Endodermal cell (in vitro differentiated cells): ENCODE measurements at regions not wholly inside any gene's neighbourhood (a gene's known extent, or its start where the extent isn't known, plus 50 kb on each side); places are given as distances from the start of the nearest gene placed in this dataset.

Experiments used
- DNase-seq: peaks from one replicate; pipeline ENCODE4 v3.0.0-alpha.2; 2017
- H3K27ac ChIP-seq: 2 replicates; pipeline ENCODE4 v1.5.1; 2013; ENCODE audit warnings: mild to moderate bottlenecking, low read depth, low read length, moderate library complexity
- H3K27me3 ChIP-seq: 2 replicates; pipeline ENCODE4 v1.6.1; 2013; ENCODE audit warnings: mild to moderate bottlenecking, low read length, moderate library complexity; ENCODE audit not compliant: insufficient read depth, control insufficient read depth, poor library complexity, severe bottlenecking
- H3K36me3 ChIP-seq: 2 replicates; pipeline ENCODE4 v1.7.0; 2013; ENCODE audit warnings: mild to moderate bottlenecking, low read length, moderate library complexity; ENCODE audit not compliant: control insufficient read depth, insufficient read depth
- H3K4me1 ChIP-seq: one replicate; pipeline ENCODE4 v1.7.0; 2013; ENCODE audit warnings: low read length; ENCODE audit not compliant: control insufficient read depth, insufficient read depth
- H3K4me3 ChIP-seq: 2 replicates; pipeline ENCODE4 v1.5.1; 2013; ENCODE audit warnings: mild to moderate bottlenecking, low read length, moderate library complexity
- H3K9ac ChIP-seq: 2 replicates; pipeline ENCODE4 v1.6.1; 2013; ENCODE audit warnings: mild to moderate bottlenecking, low read length, moderate library complexity; ENCODE audit not compliant: poor library complexity, severe bottlenecking; ENCODE audit errors: extremely low read depth
- H3K9me3 ChIP-seq: 2 replicates; pipeline ENCODE4 v1.6.1; 2013; ENCODE audit warnings: mild to moderate bottlenecking, low read length, moderate library complexity; ENCODE audit not compliant: control insufficient read depth
- H3K27ac Mint-ChIP-seq: 2 replicates; pipeline ENCODE4 v1.8.0; 2020; ENCODE audit warnings: mixed read lengths
- H3K27me3 Mint-ChIP-seq: 2 replicates; pipeline ENCODE4 v1.8.0; 2021; ENCODE audit warnings: mild to moderate bottlenecking, mixed read lengths; ENCODE audit not compliant: insufficient read depth
- H3K36me3 Mint-ChIP-seq: 2 replicates; pipeline ENCODE4 v1.8.0; 2020; ENCODE audit warnings: low read depth, mixed read lengths
- H3K4me1 Mint-ChIP-seq: 2 replicates; pipeline ENCODE4 v1.8.0; 2020; ENCODE audit warnings: mixed read lengths
- H3K4me3 Mint-ChIP-seq: 2 replicates; pipeline ENCODE4 v1.8.0; 2020; ENCODE audit warnings: mild to moderate bottlenecking, moderate library complexity, mixed read lengths
- H3K9me3 Mint-ChIP-seq: 2 replicates; pipeline ENCODE4 v1.8.0; 2020; ENCODE audit warnings: mild to moderate bottlenecking, mixed read lengths
- CTCF ChIP-seq: fragments of 200-600 bp; sonication (generic); conservative IDR thresholded peaks from 2 replicates; pipeline ENCODE4 v1.5.0; 2021; ENCODE audit warnings: antibody characterized with exemption, mild to moderate bottlenecking
- WGBS, 2 experiments: methylation state at CpG; one replicate each; pipeline versions ENCODE4 v1.1.5 to v1.1.7; 2013; ENCODE audit warnings: missing lambda C conversion rate in 2 of 2, mixed read lengths in 1 of 2; ENCODE audit not compliant: insufficient coverage in 1 of 2, insufficient read length in 1 of 2; 5-methylcytosine and 5-hydroxymethylcytosine counted together

DNA sequence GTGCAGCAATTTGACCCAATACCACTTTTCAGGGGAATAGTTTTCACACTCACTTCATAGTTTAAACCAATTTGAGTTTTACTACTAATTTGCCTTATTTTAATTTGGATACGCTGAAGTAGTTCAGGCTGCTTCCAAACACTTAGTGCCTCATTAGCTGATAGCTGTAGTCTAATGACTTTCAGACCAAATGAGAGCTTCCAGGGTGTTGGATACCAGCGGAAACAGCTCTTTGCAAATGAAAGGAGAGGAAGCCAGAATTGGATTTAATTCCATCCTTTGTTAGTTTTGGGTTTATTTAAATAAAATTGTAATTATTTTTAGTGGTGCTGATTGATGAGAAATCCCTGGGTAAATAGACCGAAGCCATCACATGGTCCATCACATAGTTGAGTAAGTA lies 158.3 kb upstream of the SEL1L start:
- peaks cover 9% of the 10 kb centered on the region for H3K9me3 Mint-ChIP-seq
- H3K9ac ChIP-seq, result no peak overlapping the region
- no peak overlapping the region for H3K4me3 ChIP-seq
- no peak overlapping the region for H3K27ac ChIP-seq
- TF ChIP-seq CTCF, result no peak
- DNase-seq, result no peak
- H3K4me1 Mint-ChIP-seq, result peaks cover 7% of the 10 kb centered on the region
- H3K27ac Mint-ChIP-seq, result no peak overlapping the region
- peaks cover 8% of the 10 kb centered on the region for H3K9me3 ChIP-seq
- no peak overlapping the region for H3K4me3 Mint-ChIP-seq
- H3K36me3 ChIP-seq, result no peaks in the 10 kb centered on the region
- no peaks in the 10 kb centered on the region for H3K4me1 ChIP-seq
- H3K36me3 Mint-ChIP-seq, result no peaks in the 10 kb centered on the region
- H3K27me3 Mint-ChIP-seq, result no peaks in the 10 kb centered on the region
- no peaks in the 10 kb centered on the region for H3K27me3 ChIP-seq
- WGBS, 2 experiments, result 93 to 94% methylated on average over 3 of the region's 3 CpGs

- no peak overlapping the region for H3K9ac ChIP-seq
- H3K27ac ChIP-seq, result no peak overlapping the region
- H3K36me3 Mint-ChIP-seq, result no peaks in the 10 kb centered on the region
- H3K9me3 ChIP-seq, result peaks cover 3% of the 10 kb centered on the region
- H3K4me3 Mint-ChIP-seq, result no peak overlapping the region
- no peak for DNase-seq
- 100% methylated on average over 1 of the region's 1 CpG; no CpG with 5 or more reads in 1 of the 2 experiments for WGBS, 2 experiments
- no peaks in the 10 kb centered on the region for H3K4me1 ChIP-seq
- no peak overlapping the region for H3K27ac Mint-ChIP-seq
- H3K27me3 ChIP-seq, result no peaks in the 10 kb centered on the region
- TF ChIP-seq CTCF, result no peak
- peaks cover 7% of the 10 kb centered on the region for H3K4me1 Mint-ChIP-seq
- peaks cover 7% of the 10 kb centered on the region for H3K9me3 Mint-ChIP-seq
- no peak overlapping the region for H3K4me3 ChIP-seq
- H3K27me3 Mint-ChIP-seq, result no peaks in the 10 kb centered on the region
- H3K36me3 ChIP-seq, result no peaks in the 10 kb centered on the region
These were observed 160.8 kb upstream of the SEL1L start for GRCh38 chr14:81694419-81694818.

GRCh38 chr14:81709681-81710080 lies 176.0 kb upstream of the SEL1L start:
- Histone ChIP-seq H3K9ac (no peak overlapping the region), H3K9me3 (peaks cover 12% of the 10 kb centered on the region), H3K27ac (no peak overlapping the region), H3K4me1 (no peaks in the 10 kb centered on the region), H3K4me3 (no peak overlapping the region), H3K36me3 (no peaks in the 10 kb centered on the region), H3K27me3 (no peaks in the 10 kb centered on the region)
- Mint-ChIP-seq H3K36me3 (peaks cover 7% of the 10 kb centered on the region), H3K27ac (no peak overlapping the region), H3K27me3 (peaks cover 1% of the 10 kb centered on the region), H3K4me3 (no peak overlapping the region), H3K9me3 (peaks cover 34% of the 10 kb centered on the region), H3K4me1 (no peaks in the 10 kb centered on the region)
- DNase-seq, result no peak
- TF ChIP-seq CTCF, result no peak
- 89 to 97% methylated on average over 4 to 6 of the region's 6 CpGs for WGBS, 2 experiments
